ENCODE measurements at regions not wholly inside any gene's neighbourhood (a gene's known extent, or its start where the extent isn't known, plus 50 kb on each side); places are given as distances from the start of the nearest gene placed in this dataset.
"Not testable (repeated sequence)": the region's sequence is repeated elsewhere in the genome, so short reads cannot be mapped to it uniquely, and the experiment has no call there.

- not testable (repeated sequence) for TF ChIP-seq CTCF, POLR2A (IDR thresholded peaks at IDR 0.05)
These were observed 94.7 kb upstream of the PPP1R26 start for GRCh38 chr9:135384815-135385405.
